Activated naive CD8-positive, alpha-beta T cell (primary cell): ENCODE measurements at regions not wholly inside any gene's neighbourhood (a gene's known extent, or its start where the extent isn't known, plus 50 kb on each side); places are given as distances from the start of the nearest gene placed in this dataset.

Experiments
- H3K27ac Mint-ChIP-seq: one replicate; pipeline ENCODE4 v1.8.0; 2021; ENCODE audit warnings: mixed read lengths
- H3K27me3 Mint-ChIP-seq: one replicate; pipeline ENCODE4 v1.8.0; 2021; ENCODE audit warnings: mixed read lengths
- H3K36me3 Mint-ChIP-seq: one replicate; pipeline ENCODE4 v1.8.0; 2021; ENCODE audit warnings: mixed read lengths
- H3K4me1 Mint-ChIP-seq: one replicate; pipeline ENCODE4 v1.8.0; 2021; ENCODE audit warnings: low read depth, mixed read lengths
- H3K4me3 Mint-ChIP-seq: one replicate; pipeline ENCODE4 v1.8.0; 2021; ENCODE audit warnings: mild to moderate bottlenecking, mixed read lengths
- H3K9me3 Mint-ChIP-seq: one replicate; pipeline ENCODE4 v1.8.0; 2021; ENCODE audit warnings: low read depth, mixed read lengths

GRCh38 chr4:57410331-57411052 lies 300.3 kb upstream of the IGFBP7 start:
- Mint-ChIP-seq H3K4me3 (no peak overlapping the region), H3K27me3 (no peaks in the 10 kb centered on the region), H3K36me3 (no peaks in the 10 kb centered on the region)

GRCh38 chr4:57405359-57405758 lies 295.2 kb upstream of the IGFBP7 start:
- Mint-ChIP-seq H3K4me3 (no peak overlapping the region), H3K27ac (no peak overlapping the region), H3K4me1 (no peaks in the 10 kb centered on the region), H3K27me3 (peaks cover 2% of the 10 kb centered on the region), H3K36me3 (no peaks in the 10 kb centered on the region), H3K9me3 (no peaks in the 10 kb centered on the region)

More at GRCh38 chr4:57410331-57411052, 300.3 kb upstream of the IGFBP7 start:
- H3K4me1 Mint-ChIP-seq: no peaks in the 10 kb centered on the region
- H3K27ac Mint-ChIP-seq: no peak overlapping the region
- no peaks in the 10 kb centered on the region for H3K9me3 Mint-ChIP-seq

- Mint-ChIP-seq H3K27me3 (peaks cover 2% of the 10 kb centered on the region), H3K4me1 (no peaks in the 10 kb centered on the region), H3K36me3 (no peaks in the 10 kb centered on the region), H3K27ac (no peak overlapping the region), H3K9me3 (no peaks in the 10 kb centered on the region), H3K4me3 (no peak overlapping the region)
Measured at GRCh38 chr4:57404483-57404882, 294.3 kb upstream of the IGFBP7 start.

- Mint-ChIP-seq H3K36me3 (no peaks in the 10 kb centered on the region), H3K27ac (no peak overlapping the region), H3K4me3 (no peak overlapping the region), H3K27me3 (peaks cover 2% of the 10 kb centered on the region), H3K9me3 (no peaks in the 10 kb centered on the region), H3K4me1 (no peaks in the 10 kb centered on the region)
Measured at GRCh38 chr4:57403591-57403990, 293.4 kb upstream of the IGFBP7 start.

- Mint-ChIP-seq H3K27me3 (peaks cover 2% of the 10 kb centered on the region), H3K4me1 (no peaks in the 10 kb centered on the region), H3K4me3 (no peak overlapping the region), H3K9me3 (no peaks in the 10 kb centered on the region), H3K27ac (no peak overlapping the region), H3K36me3 (no peaks in the 10 kb centered on the region)
Measured at GRCh38 chr4:57401586-57401985, 291.4 kb upstream of the IGFBP7 start.

GRCh38 chr4:57378766-57379165 lies 268.6 kb upstream of the IGFBP7 start:
- no peak overlapping the region for H3K4me3 Mint-ChIP-seq
- H3K27me3 Mint-ChIP-seq: peaks cover 1% of the 10 kb centered on the region
- no peaks in the 10 kb centered on the region for H3K36me3 Mint-ChIP-seq
- H3K27ac Mint-ChIP-seq: no peak overlapping the region
- no peaks in the 10 kb centered on the region for H3K4me1 Mint-ChIP-seq
- no peaks in the 10 kb centered on the region for H3K9me3 Mint-ChIP-seq

- H3K36me3 Mint-ChIP-seq: no peaks in the 10 kb centered on the region
- H3K27me3 Mint-ChIP-seq: no peaks in the 10 kb centered on the region
- H3K27ac Mint-ChIP-seq: no peak overlapping the region
- no peaks in the 10 kb centered on the region for H3K4me1 Mint-ChIP-seq
- H3K9me3 Mint-ChIP-seq: no peaks in the 10 kb centered on the region
- H3K4me3 Mint-ChIP-seq: no peak overlapping the region
Measured at GRCh38 chr4:57374866-57375595, 264.8 kb upstream of the IGFBP7 start.

GRCh38 chr4:57373991-57374390 lies 263.8 kb upstream of the IGFBP7 start:
- Mint-ChIP-seq H3K36me3 (no peaks in the 10 kb centered on the region), H3K9me3 (no peaks in the 10 kb centered on the region), H3K4me3 (no peak overlapping the region)

GRCh38 chr4:57371671-57372070 lies 261.5 kb upstream of the IGFBP7 start:
- H3K27ac Mint-ChIP-seq: no peak overlapping the region
- no peak overlapping the region for H3K4me3 Mint-ChIP-seq
- H3K9me3 Mint-ChIP-seq: peaks cover 3% of the 10 kb centered on the region
- H3K4me1 Mint-ChIP-seq: no peaks in the 10 kb centered on the region
- no peaks in the 10 kb centered on the region for H3K36me3 Mint-ChIP-seq
- H3K27me3 Mint-ChIP-seq: peaks cover 1% of the 10 kb centered on the region

More at GRCh38 chr4:57373991-57374390, 263.8 kb upstream of the IGFBP7 start:
- Mint-ChIP-seq H3K27ac (no peak overlapping the region), H3K27me3 (peaks cover 1% of the 10 kb centered on the region), H3K4me1 (no peaks in the 10 kb centered on the region)

GRCh38 chr4:57370691-57371090 lies 260.5 kb upstream of the IGFBP7 start:
- H3K27ac Mint-ChIP-seq: no peak overlapping the region
- no peaks in the 10 kb centered on the region for H3K4me1 Mint-ChIP-seq
- H3K36me3 Mint-ChIP-seq: no peaks in the 10 kb centered on the region
- H3K27me3 Mint-ChIP-seq: peaks cover 1% of the 10 kb centered on the region
- peaks cover 3% of the 10 kb centered on the region for H3K9me3 Mint-ChIP-seq
- no peak overlapping the region for H3K4me3 Mint-ChIP-seq

- Mint-ChIP-seq H3K4me1 (no peaks in the 10 kb centered on the region), H3K4me3 (no peak overlapping the region), H3K27me3 (peaks cover 1% of the 10 kb centered on the region), H3K27ac (no peak overlapping the region), H3K36me3 (no peaks in the 10 kb centered on the region), H3K9me3 (peaks cover 3% of the 10 kb centered on the region)
Measured at GRCh38 chr4:57369446-57369845, 259.3 kb upstream of the IGFBP7 start.

GRCh38 chr4:57364255-57364654 lies 254.1 kb upstream of the IGFBP7 start:
- Mint-ChIP-seq H3K36me3 (no peaks in the 10 kb centered on the region), H3K9me3 (peaks cover 7% of the 10 kb centered on the region), H3K4me3 (no peak overlapping the region), H3K27ac (no peak overlapping the region), H3K27me3 (peaks cover 2% of the 10 kb centered on the region), H3K4me1 (no peaks in the 10 kb centered on the region)

- Mint-ChIP-seq H3K27me3 (peaks cover 2% of the 10 kb centered on the region), H3K4me1 (no peaks in the 10 kb centered on the region), H3K9me3 (peaks cover 4% of the 10 kb centered on the region), H3K4me3 (no peak overlapping the region), H3K27ac (no peak overlapping the region), H3K36me3 (no peaks in the 10 kb centered on the region)
Measured at GRCh38 chr4:57363346-57363745, 253.2 kb upstream of the IGFBP7 start.

- Mint-ChIP-seq H3K9me3 (peaks cover 4% of the 10 kb centered on the region), H3K4me1 (no peaks in the 10 kb centered on the region), H3K27me3 (peaks cover 2% of the 10 kb centered on the region), H3K36me3 (no peaks in the 10 kb centered on the region), H3K4me3 (no peak overlapping the region), H3K27ac (no peak overlapping the region)
Measured at GRCh38 chr4:57360681-57361080, 250.5 kb upstream of the IGFBP7 start.

GRCh38 chr4:57355101-57355665 lies 245.0 kb upstream of the IGFBP7 start:
- no peak overlapping the region for H3K4me3 Mint-ChIP-seq

More at GRCh38 chr4:57355101-57355665, 245.0 kb upstream of the IGFBP7 start:
- Mint-ChIP-seq H3K4me1 (no peaks in the 10 kb centered on the region), H3K36me3 (no peaks in the 10 kb centered on the region), H3K27ac (no peak overlapping the region), H3K27me3 (peaks cover 2% of the 10 kb centered on the region), H3K9me3 (no peaks in the 10 kb centered on the region)
